AG04449 (cell line): ENCODE measurements at regions not wholly inside any gene's neighbourhood (a gene's known extent, or its start where the extent isn't known, plus 50 kb on each side); places are given as distances from the start of the nearest gene placed in this dataset.

ENCODE experiments used
- CTCF ChIA-PET: fragments of 350-600 bp; formaldehyde crosslinking; extraction: SDS; loops from one replicate; lab custom pipeline; 2021; ENCODE audit warnings: antibody characterized with exemption; lab: Yijun Ruan, JAX
- POLR2A ChIA-PET: fragments of 400-600, 350-600 bp; formaldehyde crosslinking; extraction: SDS; loops from one replicate; lab custom pipeline; 2020; ENCODE audit warnings: antibody characterized with exemption, inconsistent platforms; lab: Yijun Ruan, JAX
- DNase-seq: peaks from one replicate; pipeline ENCODE4 v3.0.0-alpha.2; 2010; ENCODE audit warnings: low read depth, low spot score
- H3K4me3 ChIP-seq: 2 replicates; pipeline ENCODE4 v1.5.1; 2011; ENCODE audit warnings: low read depth, mild to moderate bottlenecking, control low read depth, low read length
- CTCF ChIP-seq: IDR thresholded peaks from one replicate; pipeline ENCODE4 v1.5.1; 2011; ENCODE audit warnings: mild to moderate bottlenecking, moderate library complexity, low read length, control low read depth, inconsistent platforms; ENCODE audit not compliant: insufficient read depth; ENCODE audit errors: missing control alignments

GRCh38 chr16:52296076-52296475 lies 250.9 kb downstream of the TOX3 start:
- ChIA-PET POLR2A (no interaction called here), CTCF (no interaction called here)
- no peak overlapping the region for H3K4me3 ChIP-seq
- no peak for TF ChIP-seq CTCF
- no peak for DNase-seq

GRCh38 chr16:52294660-52295059 lies 252.3 kb downstream of the TOX3 start:
- CTCF ChIA-PET, result no interaction called here
- no peak for TF ChIP-seq CTCF
- H3K4me3 ChIP-seq, result no peak overlapping the region
- DNase-seq, result no peak
- POLR2A ChIA-PET, result no interaction called here

GRCh38 chr16:52293204-52293603 lies 253.7 kb downstream of the TOX3 start:
- ChIA-PET CTCF (no interaction called here), POLR2A (no interaction called here)
- no peak overlapping the region for H3K4me3 ChIP-seq
- no peak for DNase-seq
- TF ChIP-seq CTCF, result no peak

GRCh38 chr16:52283584-52284375 lies 263.2 kb downstream of the TOX3 start:
- POLR2A ChIA-PET, result no interaction called here

GRCh38 chr16:52283018-52283417 lies 263.9 kb downstream of the TOX3 start:
- H3K4me3 ChIP-seq, result no peak overlapping the region
- CTCF ChIA-PET, result no interaction called here
- POLR2A ChIA-PET, result no interaction called here
- TF ChIP-seq CTCF, result no peak
- no peak for DNase-seq

More at GRCh38 chr16:52283584-52284375, 263.2 kb downstream of the TOX3 start:
- no peak for DNase-seq
- TF ChIP-seq CTCF, result no peak
- H3K4me3 ChIP-seq, result no peak overlapping the region
- CTCF ChIA-PET, result no interaction called here

- ChIA-PET CTCF (no interaction called here), POLR2A (no interaction called here)
Observed at GRCh38 chr16:52280086-52280485, 266.9 kb downstream of the TOX3 start.

More at GRCh38 chr16:52280086-52280485, 266.9 kb downstream of the TOX3 start:
- no peak for TF ChIP-seq CTCF
- no peak for DNase-seq
- H3K4me3 ChIP-seq, result no peak overlapping the region
